ENCODE measurements at regions not wholly inside any gene's neighbourhood (a gene's known extent, or its start where the extent isn't known, plus 50 kb on each side); places are given as distances from the start of the nearest gene placed in this dataset.
"Not testable (repeated sequence)": the region's sequence is repeated elsewhere in the genome, so short reads cannot be mapped to it uniquely, and the experiment has no call there.

- Histone ChIP-seq H3K27me3 (ENCODE audit: control insufficient read depth, insufficient read depth, low read length) (no peaks in the 10 kb centered on the region), H3K4me1 (ENCODE audit: control insufficient read depth, insufficient read depth, low read length) (no peaks in the 10 kb centered on the region), H3K36me3 (ENCODE audit: control insufficient read depth, insufficient read depth, low read length) (no peaks in the 10 kb centered on the region), H3K9me3 (ENCODE audit: control insufficient read depth, low read length) (no peaks in the 10 kb centered on the region), H3K4me3 (ENCODE audit: low read length) (no peak overlapping the region), H3K9ac (ENCODE audit: low read length) (no peak overlapping the region)
Observed at GRCh38 chr1:194024659-194025058, 838.2 kb upstream of the B3GALT2 start.

DNA sequence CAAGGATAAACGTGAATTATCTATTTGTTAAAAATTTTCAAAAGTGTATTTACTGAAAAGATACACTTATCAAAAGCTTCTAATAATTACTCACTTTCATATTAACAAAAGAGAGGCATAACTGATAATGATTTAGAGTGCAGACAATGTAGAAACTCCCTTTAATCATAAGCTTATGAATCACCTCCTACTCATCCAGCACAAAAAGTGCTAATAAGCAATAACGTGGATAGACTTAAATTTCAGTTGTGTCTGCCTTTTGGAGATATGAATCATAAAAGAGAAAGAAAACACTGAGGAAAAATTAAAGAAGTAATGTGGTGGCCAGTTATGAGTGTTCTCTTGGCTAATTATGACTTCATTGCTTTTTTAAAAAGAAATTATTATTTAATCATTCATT, 827.6 kb upstream of the B3GALT2 start:
- Histone ChIP-seq H3K9ac (ENCODE audit: low read length) (no peak overlapping the region), H3K36me3 (ENCODE audit: control insufficient read depth, insufficient read depth, low read length) (no peaks in the 10 kb centered on the region)

DNA sequence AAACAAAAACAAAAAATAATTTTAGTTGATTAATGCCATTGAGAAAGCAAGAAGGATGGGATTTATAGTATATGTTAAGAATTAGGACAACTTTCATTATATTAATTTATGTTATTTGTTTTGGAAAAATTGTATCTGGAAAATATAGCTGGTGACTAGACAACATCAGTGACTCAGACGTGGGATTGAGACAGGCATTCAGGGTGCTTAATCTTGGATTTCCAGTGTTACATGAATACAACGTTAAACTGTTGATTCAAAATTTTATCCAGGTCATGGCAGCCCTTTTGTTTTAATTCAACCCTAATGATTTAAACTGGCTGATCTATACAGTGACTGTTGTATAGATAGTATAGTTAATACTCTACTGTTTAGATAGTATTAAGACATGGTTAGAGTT, 827.1 kb upstream of the B3GALT2 start:
- Histone ChIP-seq H3K36me3 (ENCODE audit: control insufficient read depth, insufficient read depth, low read length) (no peaks in the 10 kb centered on the region), H3K9ac (ENCODE audit: low read length) (no peak overlapping the region), H3K4me1 (ENCODE audit: control insufficient read depth, insufficient read depth, low read length) (no peaks in the 10 kb centered on the region), H3K27me3 (ENCODE audit: control insufficient read depth, insufficient read depth, low read length) (no peaks in the 10 kb centered on the region), H3K9me3 (ENCODE audit: control insufficient read depth, low read length) (no peaks in the 10 kb centered on the region), H3K4me3 (ENCODE audit: low read length) (no peak overlapping the region)

More for the DNA sequence above, 827.6 kb upstream of the B3GALT2 start:
- no peaks in the 10 kb centered on the region for H3K27me3 ChIP-seq (ENCODE audit: control insufficient read depth, insufficient read depth, low read length)
- no peaks in the 10 kb centered on the region for H3K9me3 ChIP-seq (ENCODE audit: control insufficient read depth, low read length)
- H3K4me3 ChIP-seq (ENCODE audit: low read length): no peak overlapping the region
- no peaks in the 10 kb centered on the region for H3K4me1 ChIP-seq (ENCODE audit: control insufficient read depth, insufficient read depth, low read length)

DNA sequence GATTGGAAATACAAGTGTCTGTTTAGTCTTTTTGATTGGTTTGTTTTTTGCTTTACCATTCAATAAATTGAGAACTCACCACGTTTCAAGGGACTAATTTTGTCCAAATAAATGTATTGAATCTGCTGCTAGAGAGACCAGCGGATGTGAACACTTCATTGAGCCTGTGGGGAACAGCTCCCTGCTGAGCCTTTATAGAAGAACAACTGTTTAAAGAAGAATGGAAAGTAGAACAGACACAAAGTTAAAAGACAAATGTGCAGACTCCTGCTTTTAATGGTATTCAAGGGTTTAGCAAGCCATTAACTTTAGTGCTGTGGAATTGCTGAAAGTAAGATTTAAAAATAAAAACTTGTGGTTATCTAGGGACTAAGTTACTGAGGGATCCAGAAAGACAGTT, 817.7 kb upstream of the B3GALT2 start:
- no peak overlapping the region for H3K4me3 ChIP-seq (ENCODE audit: low read length)
- no peaks in the 10 kb centered on the region for H3K9me3 ChIP-seq (ENCODE audit: control insufficient read depth, low read length)

DNA sequence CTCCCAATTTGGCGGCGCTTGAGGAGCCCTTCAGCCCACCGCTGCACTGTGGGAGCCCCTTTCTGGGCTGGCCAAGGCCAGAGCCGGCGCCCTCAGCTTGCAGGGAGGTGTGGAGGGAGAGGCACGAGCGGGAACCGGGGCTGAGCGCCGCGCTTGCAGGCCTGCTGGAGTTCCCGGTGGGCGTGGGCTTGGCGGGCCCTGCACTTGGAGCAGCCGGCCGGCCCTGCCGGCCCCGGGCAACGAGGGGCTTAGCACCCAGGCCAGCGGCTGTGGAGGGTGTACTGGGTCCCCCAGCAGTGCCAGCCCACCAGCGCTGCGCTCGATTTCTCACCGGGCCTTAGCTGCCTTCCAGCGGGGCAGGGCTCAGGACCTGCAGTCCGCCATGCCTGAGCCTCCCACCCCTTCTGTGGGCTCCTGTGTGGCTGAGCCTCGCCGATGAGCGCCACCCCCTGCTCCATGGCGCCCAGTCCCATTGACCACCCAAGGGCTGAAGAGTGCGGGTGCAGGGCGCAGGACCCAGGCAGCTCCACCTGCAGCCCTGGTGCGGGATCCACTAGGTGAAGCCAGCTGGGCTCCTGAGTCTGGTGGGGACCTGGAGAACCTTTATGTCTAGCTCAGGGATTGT, 815.4 kb upstream of the B3GALT2 start:
- not testable (repeated sequence) for H3K36me3 ChIP-seq (ENCODE audit: control insufficient read depth, insufficient read depth, low read length); H3K9ac ChIP-seq (ENCODE audit: low read length); H3K4me3 ChIP-seq (ENCODE audit: low read length); H3K27me3 ChIP-seq (ENCODE audit: control insufficient read depth, insufficient read depth, low read length); H3K9me3 ChIP-seq (ENCODE audit: control insufficient read depth, low read length); H3K4me1 ChIP-seq (ENCODE audit: control insufficient read depth, insufficient read depth, low read length)

More for the DNA sequence above, 817.7 kb upstream of the B3GALT2 start:
- Histone ChIP-seq H3K9ac (ENCODE audit: low read length) (no peak overlapping the region), H3K36me3 (ENCODE audit: control insufficient read depth, insufficient read depth, low read length) (no peaks in the 10 kb centered on the region), H3K4me1 (ENCODE audit: control insufficient read depth, insufficient read depth, low read length) (no peaks in the 10 kb centered on the region), H3K27me3 (ENCODE audit: control insufficient read depth, insufficient read depth, low read length) (no peaks in the 10 kb centered on the region)

DNA sequence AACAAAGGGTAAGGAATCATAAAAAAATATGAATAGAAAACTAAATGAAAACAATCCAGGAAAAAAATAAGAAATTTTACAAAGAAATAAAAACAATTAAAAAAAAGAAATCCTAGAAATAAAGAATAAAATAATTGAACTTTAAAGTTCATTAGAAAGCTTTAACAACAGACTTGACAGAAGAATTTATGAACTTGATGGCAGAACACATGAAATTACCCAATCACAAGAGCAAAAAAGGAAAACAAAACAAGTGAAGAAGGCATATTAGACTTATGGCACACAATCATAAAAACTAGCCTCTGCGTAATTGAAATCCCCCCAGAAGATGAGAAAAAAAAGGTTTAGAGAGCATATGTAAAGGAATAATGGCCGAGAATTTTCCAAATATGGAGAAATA, 802.5 kb upstream of the B3GALT2 start:
- no peaks in the 10 kb centered on the region for H3K4me1 ChIP-seq (ENCODE audit: control insufficient read depth, insufficient read depth, low read length)
- no peak overlapping the region for H3K9ac ChIP-seq (ENCODE audit: low read length)
- no peaks in the 10 kb centered on the region for H3K36me3 ChIP-seq (ENCODE audit: control insufficient read depth, insufficient read depth, low read length)
- no peak overlapping the region for H3K4me3 ChIP-seq (ENCODE audit: low read length)
- H3K27me3 ChIP-seq (ENCODE audit: control insufficient read depth, insufficient read depth, low read length): no peaks in the 10 kb centered on the region
- H3K9me3 ChIP-seq (ENCODE audit: control insufficient read depth, low read length): no peaks in the 10 kb centered on the region

DNA sequence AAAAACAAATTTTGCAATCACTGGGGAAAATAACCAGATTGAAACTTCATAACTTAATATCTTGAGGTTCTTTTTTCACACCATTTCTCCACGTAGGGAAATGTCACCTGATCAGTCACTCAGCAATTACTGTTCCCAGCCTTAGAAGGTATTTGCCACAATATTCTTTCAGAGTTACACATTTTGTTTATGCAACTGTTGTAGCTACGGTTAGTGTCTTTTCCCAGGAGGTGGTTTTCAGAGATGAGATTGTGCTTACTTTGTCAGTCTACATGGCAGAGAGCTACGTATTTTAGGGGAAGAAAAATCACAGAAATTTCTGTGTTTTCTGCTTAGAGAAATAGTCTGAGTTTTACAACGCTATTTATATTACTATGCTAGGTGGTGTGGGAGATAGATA, 792.8 kb upstream of the B3GALT2 start:
- H3K36me3 ChIP-seq (ENCODE audit: control insufficient read depth, insufficient read depth, low read length): no peaks in the 10 kb centered on the region
- no peak overlapping the region for H3K4me3 ChIP-seq (ENCODE audit: low read length)
- no peaks in the 10 kb centered on the region for H3K4me1 ChIP-seq (ENCODE audit: control insufficient read depth, insufficient read depth, low read length)
- H3K9me3 ChIP-seq (ENCODE audit: control insufficient read depth, low read length): no peaks in the 10 kb centered on the region
- no peak overlapping the region for H3K9ac ChIP-seq (ENCODE audit: low read length)
- no peaks in the 10 kb centered on the region for H3K27me3 ChIP-seq (ENCODE audit: control insufficient read depth, insufficient read depth, low read length)

DNA sequence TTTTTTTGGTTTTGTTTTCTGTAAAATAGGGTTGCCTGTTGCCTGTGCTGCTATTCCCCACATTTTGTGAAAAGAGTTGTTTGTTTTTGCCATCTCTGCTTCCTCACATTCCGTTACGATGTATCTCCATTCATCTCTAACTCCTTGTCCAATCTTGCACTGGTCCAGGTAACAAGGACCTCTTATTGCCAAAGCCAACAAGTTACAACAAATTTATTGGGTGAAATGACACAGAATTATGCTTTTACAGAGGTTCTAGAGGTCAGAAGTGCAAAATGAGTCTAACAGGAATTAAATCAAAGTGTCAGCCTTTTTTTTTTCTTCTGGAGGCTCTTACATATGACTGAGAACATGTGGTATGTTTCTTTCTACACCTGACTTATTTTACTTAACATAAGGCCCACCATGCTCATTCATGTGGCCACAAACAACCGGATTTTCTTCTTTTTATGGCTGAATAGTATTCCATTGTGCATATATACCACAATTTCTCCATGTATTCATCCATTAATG, 787.9 kb upstream of the B3GALT2 start:
- H3K36me3 ChIP-seq (ENCODE audit: control insufficient read depth, insufficient read depth, low read length): no peaks in the 10 kb centered on the region
- no peaks in the 10 kb centered on the region for H3K4me1 ChIP-seq (ENCODE audit: control insufficient read depth, insufficient read depth, low read length)
- no peaks in the 10 kb centered on the region for H3K27me3 ChIP-seq (ENCODE audit: control insufficient read depth, insufficient read depth, low read length)
- no peaks in the 10 kb centered on the region for H3K9me3 ChIP-seq (ENCODE audit: control insufficient read depth, low read length)
- no peak overlapping the region for H3K9ac ChIP-seq (ENCODE audit: low read length)
- H3K4me3 ChIP-seq (ENCODE audit: low read length): no peak overlapping the region

DNA sequence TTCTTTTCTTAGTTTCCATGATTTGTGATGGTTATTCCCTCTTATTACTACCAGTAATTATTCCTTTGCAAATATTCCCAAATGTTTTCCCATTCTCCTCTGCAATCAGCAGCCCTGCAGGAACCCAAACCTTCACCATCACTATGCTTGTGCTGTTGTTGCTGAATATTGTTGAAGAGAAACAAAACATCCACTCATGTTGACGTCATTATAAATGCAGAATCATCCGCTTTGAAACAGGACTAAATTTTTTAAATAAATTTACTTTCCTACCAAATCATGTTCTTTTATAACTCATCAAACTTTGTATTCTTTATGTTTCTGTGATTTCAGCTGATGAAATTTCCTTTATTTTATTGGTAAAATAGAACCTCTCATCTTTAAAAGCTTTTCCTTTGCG, 787.0 kb upstream of the B3GALT2 start:
- H3K36me3 ChIP-seq (ENCODE audit: control insufficient read depth, insufficient read depth, low read length): no peaks in the 10 kb centered on the region
- no peak overlapping the region for H3K9ac ChIP-seq (ENCODE audit: low read length)
- no peaks in the 10 kb centered on the region for H3K4me1 ChIP-seq (ENCODE audit: control insufficient read depth, insufficient read depth, low read length)
- no peaks in the 10 kb centered on the region for H3K27me3 ChIP-seq (ENCODE audit: control insufficient read depth, insufficient read depth, low read length)
- no peaks in the 10 kb centered on the region for H3K9me3 ChIP-seq (ENCODE audit: control insufficient read depth, low read length)
- no peak overlapping the region for H3K4me3 ChIP-seq (ENCODE audit: low read length)

GRCh38 chr1:193971595-193971994, 785.2 kb upstream of the B3GALT2 start:
- Histone ChIP-seq H3K4me3 (ENCODE audit: low read length) (no peak overlapping the region), H3K27me3 (ENCODE audit: control insufficient read depth, insufficient read depth, low read length) (no peaks in the 10 kb centered on the region)

GRCh38 chr1:193960499-193960898, 774.1 kb upstream of the B3GALT2 start:
- Histone ChIP-seq H3K27me3 (ENCODE audit: control insufficient read depth, insufficient read depth, low read length) (no peaks in the 10 kb centered on the region), H3K9me3 (ENCODE audit: control insufficient read depth, low read length) (no peaks in the 10 kb centered on the region), H3K4me3 (ENCODE audit: low read length) (no peak overlapping the region), H3K9ac (ENCODE audit: low read length) (no peak overlapping the region), H3K36me3 (ENCODE audit: control insufficient read depth, insufficient read depth, low read length) (no peaks in the 10 kb centered on the region), H3K4me1 (ENCODE audit: control insufficient read depth, insufficient read depth, low read length) (no peaks in the 10 kb centered on the region)

More at GRCh38 chr1:193971595-193971994, 785.2 kb upstream of the B3GALT2 start:
- Histone ChIP-seq H3K36me3 (ENCODE audit: control insufficient read depth, insufficient read depth, low read length) (no peaks in the 10 kb centered on the region), H3K9ac (ENCODE audit: low read length) (no peak overlapping the region), H3K9me3 (ENCODE audit: control insufficient read depth, low read length) (no peaks in the 10 kb centered on the region), H3K4me1 (ENCODE audit: control insufficient read depth, insufficient read depth, low read length) (no peaks in the 10 kb centered on the region)

GRCh38 chr1:193960040-193960439, 773.6 kb upstream of the B3GALT2 start:
- H3K4me3 ChIP-seq (ENCODE audit: low read length): no peak overlapping the region
- no peak overlapping the region for H3K9ac ChIP-seq (ENCODE audit: low read length)
- no peaks in the 10 kb centered on the region for H3K36me3 ChIP-seq (ENCODE audit: control insufficient read depth, insufficient read depth, low read length)
- no peaks in the 10 kb centered on the region for H3K27me3 ChIP-seq (ENCODE audit: control insufficient read depth, insufficient read depth, low read length)
- H3K4me1 ChIP-seq (ENCODE audit: control insufficient read depth, insufficient read depth, low read length): no peaks in the 10 kb centered on the region
- H3K9me3 ChIP-seq (ENCODE audit: control insufficient read depth, low read length): no peaks in the 10 kb centered on the region
